ENCODE measurements at regions not wholly inside any gene's neighbourhood (a gene's known extent, or its start where the extent isn't known, plus 50 kb on each side); places are given as distances from the start of the nearest gene placed in this dataset.

DNA sequence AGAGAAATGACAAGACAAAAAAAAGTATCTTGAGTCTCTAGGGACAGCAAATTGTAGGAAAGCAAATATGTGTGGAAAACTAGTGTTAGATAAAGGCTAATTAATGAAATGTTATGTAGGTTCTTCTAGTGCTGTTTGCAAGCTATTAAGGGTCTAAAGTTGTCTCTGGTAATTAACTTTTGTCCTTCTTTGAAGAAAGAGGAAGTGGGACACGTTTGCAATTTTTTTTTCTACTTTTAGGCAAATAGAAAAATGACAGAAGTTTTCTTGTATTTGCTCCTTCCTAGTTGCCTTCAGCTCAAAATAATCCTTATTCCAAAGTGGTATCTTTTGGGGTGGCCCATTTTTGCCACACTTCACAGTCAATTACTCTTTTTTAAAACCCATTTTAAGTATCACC is 1877.7 kb upstream of the PRR20A start:
- CTCF ChIA-PET, result no interaction called here
- POLR2A ChIA-PET, result no interaction called here
- no peak for DNase-seq (ENCODE audit: extremely low spot score)
- TF ChIP-seq, protein P1, sequence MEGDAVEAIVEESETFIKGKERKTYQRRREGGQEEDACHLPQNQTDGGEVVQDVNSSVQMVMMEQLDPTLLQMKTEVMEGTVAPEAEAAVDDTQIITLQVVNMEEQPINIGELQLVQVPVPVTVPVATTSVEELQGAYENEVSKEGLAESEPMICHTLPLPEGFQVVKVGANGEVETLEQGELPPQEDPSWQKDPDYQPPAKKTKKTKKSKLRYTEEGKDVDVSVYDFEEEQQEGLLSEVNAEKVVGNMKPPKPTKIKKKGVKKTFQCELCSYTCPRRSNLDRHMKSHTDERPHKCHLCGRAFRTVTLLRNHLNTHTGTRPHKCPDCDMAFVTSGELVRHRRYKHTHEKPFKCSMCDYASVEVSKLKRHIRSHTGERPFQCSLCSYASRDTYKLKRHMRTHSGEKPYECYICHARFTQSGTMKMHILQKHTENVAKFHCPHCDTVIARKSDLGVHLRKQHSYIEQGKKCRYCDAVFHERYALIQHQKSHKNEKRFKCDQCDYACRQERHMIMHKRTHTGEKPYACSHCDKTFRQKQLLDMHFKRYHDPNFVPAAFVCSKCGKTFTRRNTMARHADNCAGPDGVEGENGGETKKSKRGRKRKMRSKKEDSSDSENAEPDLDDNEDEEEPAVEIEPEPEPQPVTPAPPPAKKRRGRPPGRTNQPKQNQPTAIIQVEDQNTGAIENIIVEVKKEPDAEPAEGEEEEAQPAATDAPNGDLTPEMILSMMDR (IDR thresholded peaks at IDR 0.05; ENCODE audit: control extremely low read depth, extremely low read depth, low read depth, missing control alignments), result no peak

DNA sequence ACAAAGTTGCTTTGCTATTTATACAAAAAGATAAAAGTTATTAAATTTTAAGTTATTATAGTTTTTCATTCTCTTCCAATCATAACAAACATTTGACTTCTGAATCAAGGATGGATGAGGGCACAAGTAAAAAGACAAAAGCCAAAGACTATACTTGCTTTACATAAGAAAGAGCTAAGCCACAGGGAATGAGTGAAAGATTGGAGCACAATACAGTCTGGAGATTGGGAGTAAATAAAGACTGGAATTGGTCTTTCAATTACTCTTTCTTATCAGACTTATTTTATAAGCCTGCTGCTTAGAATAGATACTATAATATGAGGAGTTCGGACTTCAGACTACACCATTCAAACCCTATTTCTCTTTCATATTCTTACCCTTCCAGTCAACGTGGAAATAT is 1874.1 kb upstream of the PRR20A start:
- POLR2A ChIA-PET, result no interaction called here

DNA sequence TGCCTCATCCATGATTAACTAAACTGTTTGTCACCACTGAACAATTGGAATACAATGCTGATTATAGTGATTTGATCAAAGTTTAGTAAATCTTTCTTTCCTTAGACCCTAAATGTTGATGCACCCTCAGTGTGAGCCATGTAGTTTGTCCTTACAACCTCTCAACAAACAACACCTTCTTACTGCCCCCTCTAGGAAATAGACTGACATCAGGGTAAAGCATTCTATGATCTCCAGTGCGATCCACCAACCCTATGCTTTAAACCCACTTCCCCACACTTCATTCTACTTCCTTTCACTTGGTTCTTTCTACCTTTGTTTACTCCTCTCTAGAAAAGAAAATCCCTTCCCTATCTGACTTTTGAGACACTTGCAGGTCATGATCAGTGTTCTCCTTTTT is 1842.5 kb upstream of the PRR20A start:
- TF ChIP-seq, protein P1 (IDR thresholded peaks at IDR 0.05; ENCODE audit: control extremely low read depth, extremely low read depth, low read depth, missing control alignments), result no peak
- ChIA-PET POLR2A (no interaction called here), CTCF (no interaction called here)
- DNase-seq (ENCODE audit: extremely low spot score), result no peak

More for the DNA sequence above, 1874.1 kb upstream of the PRR20A start:
- TF ChIP-seq, protein P1 (IDR thresholded peaks at IDR 0.05; ENCODE audit: control extremely low read depth, extremely low read depth, low read depth, missing control alignments), result no peak
- CTCF ChIA-PET, result no interaction called here
- DNase-seq (ENCODE audit: extremely low spot score), result no peak

DNA sequence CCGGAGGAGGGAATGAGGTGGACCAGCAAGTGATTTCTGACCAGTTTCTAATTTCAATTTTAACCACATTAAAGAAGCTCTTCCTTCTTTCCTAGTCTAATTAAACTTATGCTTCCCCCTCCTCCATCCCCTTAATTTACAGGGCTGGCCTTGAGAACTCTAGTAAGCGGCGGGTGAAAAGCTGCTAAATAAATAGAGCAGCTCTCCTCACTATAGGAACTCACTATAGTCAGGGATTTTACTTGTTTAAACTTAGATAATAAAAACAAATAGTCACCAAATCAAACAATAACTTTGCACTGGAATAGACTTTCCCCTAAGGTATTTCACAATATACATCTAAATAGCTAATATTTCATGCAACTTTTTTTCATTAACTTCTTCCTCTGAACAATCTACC is 1838.2 kb upstream of the PRR20A start:
- POLR2A ChIA-PET, result no interaction called here
- CTCF ChIA-PET, result interaction anchor here (1.7 kb wide), 1 partner anchor 26 kb away, joined by 3 read pairs; no protein-coding TSS in a partner anchor
- TF ChIP-seq, protein P1 (IDR thresholded peaks at IDR 0.05; ENCODE audit: control extremely low read depth, extremely low read depth, low read depth, missing control alignments), result no peak
- DNase-seq (ENCODE audit: extremely low spot score), result no peak

DNA sequence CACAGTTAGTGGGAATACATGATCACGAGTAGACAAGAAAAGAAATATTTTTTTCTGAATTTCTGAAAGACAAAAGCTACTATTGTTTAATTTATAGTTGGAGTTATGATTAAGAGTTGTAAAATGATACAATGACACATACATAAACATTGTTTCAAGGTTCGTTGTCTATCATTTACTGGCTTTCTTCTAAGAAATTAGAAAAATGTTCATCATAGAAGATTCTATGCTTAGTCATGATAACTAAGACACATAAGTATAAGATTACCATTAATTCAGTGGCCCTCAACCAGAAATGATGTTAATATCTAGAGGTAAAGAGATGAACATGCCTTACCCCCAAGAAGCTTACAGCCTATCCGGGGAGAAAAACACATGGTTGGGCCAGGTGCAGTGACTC is 1832.8 kb upstream of the PRR20A start:
- ChIA-PET CTCF (interaction anchor here (1.5 kb wide), 1 partner anchor 18 kb away, joined by 3 read pairs; no protein-coding TSS in a partner anchor), POLR2A (no interaction called here)
- no peak for DNase-seq (ENCODE audit: extremely low spot score)
- TF ChIP-seq, protein P1 (IDR thresholded peaks at IDR 0.05; ENCODE audit: control extremely low read depth, extremely low read depth, low read depth, missing control alignments), result no peak

DNA sequence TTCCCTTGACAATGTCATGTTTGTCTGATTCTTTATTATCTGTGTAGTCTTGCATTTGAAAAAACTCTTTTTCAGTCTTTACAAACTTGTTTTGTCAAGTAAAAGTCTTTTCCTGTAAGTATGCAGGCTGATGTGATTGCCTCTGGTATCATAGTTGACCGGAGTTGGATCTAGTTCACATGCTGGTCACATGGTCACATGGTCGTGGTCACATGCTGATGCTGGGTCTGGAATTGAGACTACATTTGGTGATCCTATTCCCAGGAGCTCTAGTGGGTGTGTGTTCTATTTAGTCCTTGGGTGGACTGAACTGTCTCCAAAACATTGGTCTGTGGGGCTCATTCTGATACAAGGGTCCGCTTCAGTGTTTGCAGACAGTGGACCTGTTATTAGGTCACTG is 1798.8 kb upstream of the PRR20A start:
- TF ChIP-seq, protein P1 (IDR thresholded peaks at IDR 0.05; ENCODE audit: control extremely low read depth, extremely low read depth, low read depth, missing control alignments), result no peak
- POLR2A ChIA-PET, result no interaction called here
- no peak for DNase-seq (ENCODE audit: extremely low spot score)
- CTCF ChIA-PET, result no interaction called here

DNA sequence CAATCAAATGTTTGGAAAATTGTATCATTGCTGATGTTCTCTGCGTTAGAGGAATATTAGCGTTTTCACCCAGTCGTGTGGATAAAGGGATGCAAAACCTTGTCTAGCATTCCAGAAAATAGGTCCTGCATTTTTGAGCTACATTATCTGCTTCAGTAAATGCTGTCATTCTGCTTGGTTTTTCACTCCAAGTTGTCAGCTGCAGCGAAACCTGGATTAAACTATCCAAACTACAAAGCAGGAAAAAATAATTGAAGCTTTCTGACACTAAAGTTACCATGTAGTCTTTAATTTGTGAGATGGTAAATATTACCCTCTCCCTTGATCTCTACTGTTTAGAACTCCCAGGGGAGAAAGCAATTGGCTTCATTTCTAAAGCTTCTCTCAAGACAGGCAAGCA is 1795.5 kb upstream of the PRR20A start:
- POLR2A ChIA-PET, result no interaction called here
- DNase-seq (ENCODE audit: extremely low spot score), result no peak
- TF ChIP-seq, protein P1 (IDR thresholded peaks at IDR 0.05; ENCODE audit: control extremely low read depth, extremely low read depth, low read depth, missing control alignments), result no peak
- CTCF ChIA-PET, result no interaction called here
